HG03469 (cell line): ENCODE measurements at regions not wholly inside any gene's neighbourhood (a gene's known extent, or its start where the extent isn't known, plus 50 kb on each side); places are given as distances from the start of the nearest gene placed in this dataset.
"Not testable (repeated sequence)": the region's sequence is repeated elsewhere in the genome, so short reads cannot be mapped to it uniquely, and the experiment has no call there.

Source experiments
- ATAC-seq: cut with Tn5 transposase; IDR thresholded peaks from one replicate; pipeline ENCODE4 v1.9.1; 2021; ENCODE audit warnings: mild to moderate bottlenecking, moderate library complexity, moderate number of reproducible peaks; ENCODE audit not compliant: unreplicated experiment

- no peak for ATAC-seq
These were observed 85.1 kb downstream of the NIBAN1 start for GRCh38 chr1:184889166-184889565.

- no peak for ATAC-seq
These were observed 85.8 kb downstream of the NIBAN1 start for GRCh38 chr1:184888505-184888904.

DNA sequence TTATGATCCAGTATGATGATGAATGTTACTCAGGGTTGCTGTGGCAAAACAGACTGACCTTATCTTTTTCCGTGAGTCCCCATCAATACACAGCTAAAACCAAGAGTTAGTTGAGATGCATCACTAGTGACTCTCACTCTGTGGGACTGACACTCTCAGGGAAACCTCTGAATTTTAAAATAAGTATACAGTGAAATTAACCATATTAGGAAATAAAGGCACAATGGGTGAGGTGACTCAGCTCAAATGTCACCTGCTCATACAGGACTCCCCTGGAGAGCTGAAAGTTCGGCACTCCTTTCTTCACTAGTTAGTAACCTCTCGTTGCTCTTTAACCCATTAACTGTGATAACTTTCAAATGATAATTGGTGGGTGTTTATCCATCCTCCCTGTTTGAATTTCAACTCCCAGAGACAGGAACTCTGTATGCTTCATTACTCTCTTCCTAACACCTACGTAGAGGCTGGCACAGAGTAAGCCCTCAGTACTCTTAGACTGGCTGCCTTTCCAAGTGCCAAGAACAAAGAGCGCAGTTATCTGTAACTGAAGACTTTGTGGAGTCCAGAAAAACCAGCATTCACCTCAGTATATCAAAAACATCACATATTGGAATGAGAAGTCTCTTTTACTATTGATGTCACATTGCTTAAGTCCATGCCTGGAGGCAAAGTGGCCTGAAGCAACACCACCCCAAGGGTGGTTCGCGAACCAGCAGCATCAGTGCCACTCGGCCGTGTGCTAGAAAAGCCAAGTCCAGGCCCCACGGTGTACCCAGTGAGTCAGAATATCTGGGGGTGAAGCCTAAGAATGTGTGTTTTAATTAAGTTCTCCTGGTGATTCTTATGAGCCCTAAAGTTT lies 91.1 kb downstream of the NIBAN1 start:
- no peak for ATAC-seq

GRCh38 chr1:184881941-184882913 lies 92.1 kb downstream of the NIBAN1 start:
- ATAC-seq: no peak

DNA sequence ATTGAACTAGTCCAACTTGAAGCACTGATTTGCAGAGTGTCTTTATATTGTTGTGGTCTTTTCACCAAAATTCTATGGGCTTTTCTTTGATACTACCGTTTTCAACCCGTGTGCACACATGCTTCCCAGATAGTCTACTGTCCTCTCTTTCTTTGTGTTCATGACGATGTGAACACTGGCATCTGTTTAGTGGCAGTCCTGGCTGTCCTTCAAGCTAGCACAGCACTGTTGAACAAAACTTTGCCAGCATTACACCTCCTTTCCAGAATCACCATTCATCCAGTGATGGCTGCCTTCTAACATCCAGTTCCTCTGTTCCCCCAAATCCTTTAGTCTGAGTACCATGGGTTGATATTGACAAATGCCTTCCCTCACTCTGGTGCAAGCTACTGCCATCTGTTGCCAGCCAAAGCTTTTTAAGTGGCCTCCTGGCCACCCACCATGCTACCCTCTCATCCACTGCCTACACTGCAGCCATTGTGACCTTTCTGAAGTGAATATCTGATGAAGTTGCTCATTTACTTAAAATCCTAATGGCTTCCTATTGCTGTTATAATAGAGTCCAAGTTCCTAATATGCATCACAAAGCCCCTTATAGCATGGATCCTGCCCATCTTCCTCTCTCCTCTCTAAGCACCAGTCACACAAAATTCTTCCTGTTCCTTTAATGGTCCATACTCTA lies 94.3 kb downstream of the NIBAN1 start:
- ATAC-seq: no peak

DNA sequence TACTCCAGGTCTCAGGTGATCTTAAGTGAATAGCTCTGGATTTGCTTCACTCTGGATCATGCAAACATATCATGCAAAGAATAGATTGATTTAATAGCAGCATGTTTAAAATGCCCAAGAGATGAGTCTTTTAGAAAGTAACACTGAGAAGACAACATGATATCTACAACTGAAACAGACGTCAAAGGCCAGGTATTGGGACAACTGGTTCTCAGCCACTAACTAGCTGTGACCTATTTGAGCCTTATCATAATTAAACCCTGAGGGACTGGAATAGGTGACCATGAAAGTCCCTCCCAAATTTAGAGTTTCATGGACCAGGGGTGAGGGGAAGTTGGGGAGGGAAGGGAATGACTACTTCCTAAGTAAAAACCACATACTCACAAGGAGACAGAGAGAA lies 95.7 kb downstream of the NIBAN1 start:
- ATAC-seq: no peak

- no peak for ATAC-seq
These were observed 96.3 kb downstream of the NIBAN1 start for GRCh38 chr1:184878002-184878401.

DNA sequence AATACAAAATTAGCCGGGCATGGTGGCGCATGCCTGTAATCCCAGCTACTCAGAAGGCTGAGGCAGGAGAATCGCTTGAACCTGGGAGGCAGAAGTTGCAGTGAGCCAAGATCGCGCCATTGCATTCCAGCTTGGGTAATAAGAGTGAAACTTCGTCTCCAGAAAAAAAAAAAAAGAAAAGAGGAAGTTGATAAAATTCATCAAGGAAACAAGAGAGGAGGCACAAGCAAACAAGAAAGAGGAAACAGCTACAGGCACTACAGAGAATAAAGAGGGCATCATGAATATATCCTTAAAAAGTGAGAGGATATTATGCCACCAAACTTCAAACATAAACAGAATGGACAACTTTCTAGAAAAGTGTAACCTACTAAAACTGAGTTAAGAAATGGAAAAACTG lies 98.3 kb downstream of the NIBAN1 start:
- not testable (repeated sequence) for ATAC-seq

DNA sequence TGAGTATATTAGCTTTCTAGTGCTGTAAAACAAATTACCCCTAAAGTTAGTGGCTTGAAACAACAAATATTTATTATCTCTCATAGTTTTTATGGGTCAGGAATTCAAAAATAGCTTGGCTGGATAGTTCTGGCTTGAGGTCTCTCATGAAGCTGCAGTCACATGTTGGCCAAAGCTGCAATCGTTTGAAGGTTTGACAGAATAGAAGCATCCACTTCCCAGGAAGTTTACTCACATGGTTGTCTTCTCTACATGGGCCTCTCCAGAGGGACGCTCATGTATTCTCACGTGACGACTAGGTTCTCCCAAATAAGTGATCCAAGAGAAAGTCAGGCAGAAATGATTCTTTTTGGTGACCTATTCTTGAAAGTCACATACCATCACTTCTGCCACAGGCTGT lies 99.1 kb downstream of the NIBAN1 start:
- ATAC-seq: no peak

DNA sequence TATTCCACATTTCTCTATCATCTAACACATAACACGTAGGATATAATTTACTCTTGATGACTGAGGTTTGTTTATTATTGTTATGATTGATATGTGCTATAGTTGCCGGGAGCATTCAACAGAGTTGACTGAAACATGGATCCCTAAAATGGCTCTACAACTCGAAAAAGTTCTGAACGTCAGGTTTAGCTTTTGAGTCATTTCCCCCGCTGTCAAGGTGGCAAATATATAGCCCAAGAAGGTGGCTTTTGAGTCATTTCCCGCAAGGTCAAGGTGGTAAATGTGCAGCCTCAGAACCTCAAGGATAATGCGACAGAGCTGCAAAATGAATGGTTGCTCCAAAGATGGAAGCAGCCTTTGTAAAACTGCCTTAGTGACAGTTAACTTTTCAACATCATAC lies 104.0 kb downstream of the NIBAN1 start:
- no peak for ATAC-seq

DNA sequence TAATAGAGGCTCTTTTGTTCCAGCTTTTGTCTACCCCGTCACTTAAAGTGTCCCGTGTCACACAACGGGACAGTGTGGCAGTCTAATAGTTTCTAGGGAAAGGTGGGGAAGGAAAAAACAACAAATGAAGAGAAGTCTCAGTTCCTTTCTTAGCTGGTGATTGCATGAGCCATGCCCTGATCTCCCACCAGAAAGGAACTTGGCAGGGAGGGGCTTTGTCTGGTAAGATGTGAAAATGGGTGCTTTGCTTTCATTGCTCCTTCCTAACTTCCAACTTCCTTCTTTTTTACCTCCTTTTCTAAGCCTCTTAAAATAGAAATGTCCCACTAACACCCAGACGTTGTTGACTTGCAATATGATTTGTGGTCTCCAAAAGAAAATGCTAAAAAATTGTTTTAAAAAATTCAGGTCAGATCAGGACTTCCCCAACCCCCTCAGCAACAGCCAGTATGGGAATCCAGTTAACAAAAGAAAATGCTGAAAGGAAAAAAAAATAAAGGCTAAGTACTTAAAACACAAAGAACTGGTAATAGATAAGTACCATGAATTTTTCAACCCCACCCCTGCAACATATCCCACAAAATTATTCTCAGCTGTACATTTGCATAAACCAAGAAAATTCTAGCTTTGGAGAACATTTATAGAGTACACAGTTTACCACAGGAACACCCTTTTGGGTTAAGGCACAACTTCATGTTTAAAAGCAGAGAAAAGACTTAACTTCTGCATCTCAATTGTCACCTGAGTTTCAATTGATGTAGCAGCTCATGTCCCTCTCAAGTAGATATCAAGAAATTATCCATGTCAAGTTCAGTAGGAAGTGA lies 106.2 kb downstream of the NIBAN1 start:
- no peak for ATAC-seq

DNA sequence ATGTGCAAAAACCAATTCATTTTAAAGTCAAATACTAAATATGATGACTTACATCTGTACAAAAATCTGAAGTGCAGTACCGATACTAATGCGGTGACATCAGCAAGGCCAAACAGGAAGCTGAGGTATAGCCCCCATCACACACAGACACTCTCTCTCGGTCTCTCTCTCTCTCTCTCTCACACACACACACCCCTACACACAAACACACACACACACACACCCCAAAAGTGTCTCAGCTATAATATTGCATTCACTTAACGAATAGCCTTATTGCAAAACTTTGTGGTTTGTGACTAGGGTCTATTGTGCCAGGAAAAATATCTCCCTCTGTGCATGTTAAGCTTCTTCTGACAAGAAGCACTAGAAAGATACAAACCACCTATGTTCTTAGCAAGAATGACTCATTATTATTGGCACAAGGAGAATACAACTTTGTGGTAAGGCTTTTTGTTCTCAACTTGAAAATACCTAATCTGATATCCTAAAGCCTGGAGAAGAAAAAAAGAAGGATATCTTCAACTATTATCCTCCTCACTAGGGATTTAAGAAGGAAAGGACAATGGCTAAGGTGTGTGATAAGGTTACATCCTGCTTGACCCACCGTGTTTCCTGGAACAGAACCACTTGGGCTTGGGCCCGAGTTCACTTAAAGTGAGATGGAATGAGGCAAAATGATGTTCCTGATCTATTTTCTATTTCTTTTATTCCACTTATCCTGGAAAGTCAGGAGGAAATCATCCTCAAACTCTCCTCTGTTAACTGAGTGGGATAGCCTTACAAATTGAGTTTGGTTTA lies 107.1 kb downstream of the NIBAN1 start:
- peak; percentile 82 for ATAC-seq

GRCh38 chr1:184866586-184866985 lies 107.7 kb downstream of the NIBAN1 start:
- ATAC-seq: no peak

DNA sequence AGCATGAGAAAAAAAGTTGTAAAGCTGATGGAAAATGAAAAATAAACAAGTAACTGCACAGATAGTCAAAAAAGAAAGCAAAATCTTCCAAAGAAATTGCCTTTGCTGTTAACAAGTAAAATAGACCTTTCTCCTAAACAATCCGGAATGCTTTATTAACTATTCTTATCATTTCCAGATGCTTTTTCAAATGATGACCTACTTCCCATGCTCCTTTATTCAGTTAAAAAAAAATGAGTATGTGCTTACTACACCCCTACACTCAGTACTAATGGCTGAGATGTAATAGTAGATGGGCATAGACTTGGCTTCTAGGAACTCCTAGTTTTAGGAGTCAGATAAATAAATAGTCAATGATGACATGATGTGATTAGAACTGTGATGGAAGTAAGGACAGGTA lies 108.5 kb downstream of the NIBAN1 start:
- ATAC-seq: no peak

DNA sequence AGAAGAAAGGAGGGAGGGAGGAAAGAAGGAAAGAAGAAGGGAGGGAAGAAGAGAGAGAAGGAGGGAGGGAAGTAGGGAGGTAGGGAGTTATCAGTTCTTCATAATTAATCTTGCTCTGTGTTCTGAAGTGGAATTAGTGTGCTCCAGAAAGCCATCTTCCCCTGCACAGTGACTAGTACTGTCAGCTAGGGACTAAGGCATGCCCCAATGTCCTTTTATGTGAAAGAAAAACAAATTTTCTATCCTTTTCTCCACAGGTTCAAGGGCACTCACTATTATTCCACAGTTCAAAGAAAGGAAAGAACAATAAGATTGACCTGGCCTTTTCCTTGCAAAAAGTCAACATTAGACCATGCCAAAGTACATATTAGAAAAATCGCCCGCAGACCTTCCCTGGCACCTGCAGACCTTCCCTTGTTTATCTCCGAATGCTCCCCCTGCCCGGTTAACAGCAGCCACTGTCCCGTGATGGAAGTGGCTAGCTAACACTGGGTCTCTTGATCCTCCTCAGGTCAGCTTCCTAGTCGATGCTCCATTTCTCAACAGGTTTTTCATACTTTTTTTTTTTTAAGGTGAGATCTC lies 107.2 kb upstream of the EDEM3 start:
- ATAC-seq: no peak

GRCh38 chr1:184860985-184861754 lies 106.5 kb upstream of the EDEM3 start:
- peak; percentile 52 for ATAC-seq

DNA sequence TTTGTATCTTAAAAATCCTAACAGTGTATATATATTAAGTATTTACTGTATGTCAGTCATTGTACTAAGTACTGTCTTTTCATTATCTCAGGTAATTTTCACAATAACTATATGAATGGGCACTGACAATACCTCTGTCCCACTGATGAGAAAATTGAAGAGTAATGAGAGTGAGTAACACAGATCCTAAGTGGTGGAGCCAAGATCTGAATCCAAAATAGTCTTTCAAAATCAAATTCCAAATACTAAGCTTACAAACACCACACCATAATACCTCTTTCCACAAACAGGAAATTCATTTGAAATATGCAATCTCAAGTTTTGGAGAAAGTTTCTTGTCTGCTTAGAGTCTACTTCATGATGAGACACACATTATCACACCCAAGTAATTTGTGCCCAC lies 105.9 kb upstream of the EDEM3 start:
- no peak for ATAC-seq

DNA sequence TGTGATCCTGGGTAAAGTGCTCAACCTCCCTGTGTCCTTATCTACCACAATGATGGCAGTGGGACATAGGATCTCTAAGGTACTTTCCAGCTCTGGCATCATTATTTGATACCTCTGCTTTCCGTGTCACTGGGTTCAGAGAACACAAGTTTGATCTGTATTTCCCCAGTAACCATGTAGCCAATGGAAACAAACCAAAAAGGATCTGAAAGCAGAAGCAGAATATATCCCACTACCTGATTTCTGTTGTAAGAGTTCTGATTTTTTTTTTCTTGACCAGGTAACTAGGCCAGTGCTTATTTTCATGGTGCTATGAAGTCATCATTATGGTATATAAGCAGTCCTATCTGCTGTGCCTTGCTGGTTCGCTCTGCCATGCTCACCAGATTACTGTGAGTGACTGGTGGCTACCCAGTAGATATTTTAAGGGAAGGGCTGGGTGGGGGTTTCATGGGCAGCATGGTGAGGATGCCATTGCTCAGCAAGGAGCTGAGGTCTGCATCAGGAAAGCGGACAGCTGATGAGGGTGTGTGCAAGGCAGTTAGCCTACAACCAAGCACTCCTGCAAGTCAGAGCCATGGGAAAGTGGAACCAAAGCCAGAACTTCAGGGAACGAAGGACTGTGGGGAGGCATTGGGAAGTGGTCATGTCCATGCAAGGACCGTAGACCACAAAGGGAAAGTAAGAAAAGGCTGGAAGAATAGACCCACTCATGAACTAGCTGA lies 104.9 kb upstream of the EDEM3 start:
- ATAC-seq: peak; percentile 55
